NCI-H748 (cell line): ENCODE measurements at regions not wholly inside any gene's neighbourhood (a gene's known extent, or its start where the extent isn't known, plus 50 kb on each side); places are given as distances from the start of the nearest gene placed in this dataset.
A peak's percentile ranks its signal among the peaks of the same experiment; 100 is the strongest.
"Not testable (repeated sequence)": the region's sequence is repeated elsewhere in the genome, so short reads cannot be mapped to it uniquely, and the experiment has no call there.

Experiments used
- DNase-seq: peaks from one replicate; lab custom pipeline; 2025; ENCODE audit not compliant: unreplicated experiment; lab: John Stamatoyannopoulos, UW

- DNase-seq: no peak
Observed at GRCh38 chr4:151519728-151520415, 110.9 kb downstream of the FHIP1A start.

DNA sequence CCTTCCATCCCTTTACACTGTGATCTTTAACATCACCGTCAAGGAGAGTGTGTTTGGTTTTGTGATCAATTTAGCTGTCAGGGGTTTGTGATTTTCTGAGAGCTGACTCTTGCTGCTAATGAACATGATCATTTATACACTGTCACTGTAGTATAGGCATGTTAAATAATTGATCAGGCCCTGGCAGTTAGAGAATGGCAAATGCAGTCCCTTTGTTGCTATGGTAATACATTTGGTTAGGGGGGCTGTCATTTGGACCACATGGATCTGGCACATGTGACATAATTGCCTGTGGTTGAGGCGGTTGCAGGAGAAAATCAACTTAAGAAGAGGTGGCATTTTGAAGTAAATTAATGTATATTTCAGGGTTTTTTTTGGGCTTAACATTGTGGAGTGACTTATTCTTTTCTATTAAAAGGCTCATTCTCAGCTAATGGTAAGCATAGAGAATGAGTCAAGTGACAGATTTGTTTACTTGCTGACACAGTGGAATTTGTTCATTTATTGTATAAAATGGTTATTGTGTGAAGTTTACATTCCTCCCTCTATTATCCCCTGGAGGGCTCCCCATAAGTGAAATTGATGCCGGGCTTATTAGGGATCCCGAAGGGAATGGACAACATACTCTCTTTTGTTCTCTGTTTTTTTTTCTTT is 114.0 kb downstream of the FHIP1A start:
- no peak for DNase-seq

DNA sequence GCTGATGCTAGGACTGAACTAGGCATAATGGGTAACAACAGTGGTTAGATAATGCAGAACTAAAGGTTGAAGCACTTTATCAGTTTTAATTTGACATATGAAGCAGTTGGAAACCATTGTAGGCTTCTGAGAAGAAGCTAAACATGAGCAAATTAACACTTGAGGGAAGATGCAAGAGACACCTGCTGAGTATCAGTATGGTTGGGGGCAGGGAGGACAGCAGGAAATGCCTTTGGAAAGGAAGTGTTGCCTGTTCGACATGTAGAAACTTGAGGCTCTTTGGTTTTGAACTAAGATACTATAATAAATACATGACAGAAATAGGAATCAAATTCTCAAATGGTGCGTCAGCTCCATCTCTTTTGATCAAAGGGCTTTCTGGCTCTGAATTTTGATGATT is 115.6 kb downstream of the FHIP1A start:
- DNase-seq: no peak

DNA sequence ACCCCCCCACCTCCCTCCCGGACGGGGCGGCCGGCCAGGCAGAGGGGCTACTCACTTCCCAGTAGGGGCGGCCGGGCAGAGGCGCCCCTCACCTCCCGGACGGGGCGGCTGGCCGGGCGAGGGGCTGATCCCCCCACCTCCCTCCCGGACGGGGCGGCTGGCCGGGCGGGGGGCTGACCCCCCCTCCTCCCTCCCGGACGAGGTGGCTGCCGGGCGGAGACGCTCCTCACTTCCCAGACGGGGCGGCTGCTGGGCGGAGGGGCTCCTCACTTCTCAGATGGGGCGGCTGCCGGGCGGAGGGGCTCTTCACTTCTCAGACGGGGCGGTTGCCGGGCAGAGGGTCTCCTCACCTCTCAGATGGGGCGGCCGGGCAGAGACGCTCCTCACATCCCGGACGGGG is 117.5 kb downstream of the FHIP1A start:
- not testable (repeated sequence) for DNase-seq

DNA sequence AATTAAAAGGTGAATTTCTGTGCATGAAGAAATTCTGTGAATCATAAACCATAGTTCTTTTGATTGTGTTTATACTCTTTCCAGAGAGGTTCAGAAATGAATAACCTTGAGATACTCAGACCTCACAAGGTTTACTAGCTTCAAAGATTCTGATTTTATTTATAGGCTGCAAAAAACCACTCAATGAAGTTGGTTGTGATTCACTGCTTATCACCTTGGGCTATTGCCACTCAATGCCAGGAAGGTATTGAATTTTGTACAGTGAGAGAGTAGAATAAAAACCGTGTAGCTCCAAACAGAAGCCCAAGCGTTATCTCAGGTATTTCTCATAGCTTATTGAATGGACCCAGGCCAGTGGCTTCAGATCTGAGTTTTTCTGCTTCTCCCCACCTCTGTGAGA is 118.7 kb downstream of the FHIP1A start:
- no peak for DNase-seq

DNA sequence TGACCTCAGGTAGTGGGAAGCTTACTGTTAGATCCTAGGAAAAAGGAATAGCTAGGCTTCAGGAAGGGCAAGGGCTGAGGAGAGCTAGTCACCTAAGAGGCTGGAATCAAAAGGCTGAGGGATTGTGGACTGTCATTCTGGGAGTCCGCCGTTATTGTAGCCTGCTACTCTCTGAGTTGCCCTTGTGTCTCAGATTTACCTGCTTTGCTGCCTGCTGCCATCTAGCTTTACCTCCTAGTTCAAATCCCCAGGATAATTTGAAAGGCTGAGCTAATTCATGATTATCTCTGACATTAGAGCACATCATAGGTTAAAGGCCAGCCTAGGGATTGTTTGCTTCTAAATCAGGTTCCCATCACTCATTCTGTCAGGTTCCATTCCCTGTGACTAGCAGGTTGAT is 120.2 kb downstream of the FHIP1A start:
- DNase-seq: no peak

DNA sequence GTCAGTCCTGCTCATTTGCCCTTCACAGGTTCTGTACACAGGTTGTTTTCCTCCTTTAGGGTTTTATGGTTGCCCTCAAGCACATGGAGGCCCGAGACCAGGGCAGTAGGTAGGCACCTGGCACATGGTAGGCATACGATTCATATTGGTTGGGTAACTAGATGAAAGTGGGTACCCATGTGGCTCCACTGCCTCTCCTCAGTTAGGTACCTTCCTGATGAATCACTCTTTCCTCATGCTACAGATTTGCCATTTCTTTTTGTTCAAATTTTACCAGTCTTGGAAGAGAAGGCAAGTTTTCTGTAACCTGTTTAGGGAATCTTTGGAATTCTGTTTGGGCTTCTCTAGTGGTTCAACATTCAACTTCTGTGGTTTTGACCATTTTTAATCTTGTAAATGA is 121.3 kb downstream of the FHIP1A start:
- no peak for DNase-seq

DNA sequence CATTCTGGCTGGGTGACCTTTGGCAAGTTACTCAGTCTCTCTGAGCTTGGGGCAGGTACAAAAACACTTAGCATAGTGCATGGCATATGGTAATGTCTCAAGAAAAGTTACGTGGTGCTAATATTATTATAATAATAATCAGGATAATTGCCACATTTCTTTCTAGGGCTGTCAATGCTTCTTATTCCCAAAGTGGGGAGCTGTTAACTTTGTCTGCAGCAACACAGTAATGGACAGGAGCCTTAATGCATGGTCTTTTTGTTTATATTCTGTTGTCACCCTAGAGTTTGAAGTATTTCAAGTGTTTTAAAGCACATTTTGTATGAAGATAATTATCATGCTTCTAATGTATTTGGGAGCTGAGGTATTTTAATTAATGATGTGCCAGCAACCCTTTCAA is 121.8 kb downstream of the FHIP1A start:
- no peak for DNase-seq

- no peak for DNase-seq
Observed at GRCh38 chr4:151532001-151532708, 123.2 kb downstream of the FHIP1A start.

DNA sequence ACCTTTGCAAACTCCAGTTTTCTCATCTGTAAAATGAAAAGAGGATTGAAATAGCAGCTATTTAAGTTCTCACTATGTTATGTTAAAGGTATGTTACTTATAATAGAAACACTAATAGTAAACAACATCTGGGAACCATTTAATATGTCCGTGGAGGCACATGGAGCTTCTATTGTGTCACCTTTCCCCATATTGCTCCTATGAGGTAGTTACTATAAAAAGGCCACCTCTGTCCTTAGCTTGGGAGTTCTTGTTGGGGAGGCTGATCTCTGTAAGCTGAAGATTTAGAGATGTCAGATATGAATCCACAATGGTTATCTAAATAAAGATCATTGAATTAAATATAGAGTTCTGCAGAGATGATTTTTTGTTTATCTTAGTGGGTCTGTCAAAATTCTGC is 125.2 kb downstream of the FHIP1A start:
- no peak for DNase-seq

GRCh38 chr4:151535366-151535765 is 126.4 kb downstream of the FHIP1A start:
- DNase-seq: no peak

- DNase-seq: no peak
Observed at GRCh38 chr4:151537687-151538086, 128.7 kb downstream of the FHIP1A start.

DNA sequence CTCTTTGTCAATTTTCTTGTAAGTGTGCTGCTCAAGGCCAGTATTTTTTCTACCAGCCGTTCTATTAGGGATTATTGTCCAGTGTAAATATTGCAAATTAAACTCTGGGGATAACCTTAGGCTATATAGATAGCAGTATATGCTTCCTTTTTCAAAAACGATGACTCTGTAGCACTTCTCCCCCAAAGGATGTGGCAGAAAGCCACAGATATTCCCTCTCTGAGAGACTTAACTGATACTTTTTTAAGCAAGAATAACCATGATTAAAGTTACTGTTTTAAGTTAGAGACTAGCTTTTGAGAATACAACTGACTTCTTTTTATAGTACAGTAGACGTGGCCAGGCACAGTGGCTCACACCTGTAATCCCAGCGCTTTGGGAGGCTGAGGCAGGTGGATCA is 130.0 kb downstream of the FHIP1A start:
- DNase-seq: no peak

DNA sequence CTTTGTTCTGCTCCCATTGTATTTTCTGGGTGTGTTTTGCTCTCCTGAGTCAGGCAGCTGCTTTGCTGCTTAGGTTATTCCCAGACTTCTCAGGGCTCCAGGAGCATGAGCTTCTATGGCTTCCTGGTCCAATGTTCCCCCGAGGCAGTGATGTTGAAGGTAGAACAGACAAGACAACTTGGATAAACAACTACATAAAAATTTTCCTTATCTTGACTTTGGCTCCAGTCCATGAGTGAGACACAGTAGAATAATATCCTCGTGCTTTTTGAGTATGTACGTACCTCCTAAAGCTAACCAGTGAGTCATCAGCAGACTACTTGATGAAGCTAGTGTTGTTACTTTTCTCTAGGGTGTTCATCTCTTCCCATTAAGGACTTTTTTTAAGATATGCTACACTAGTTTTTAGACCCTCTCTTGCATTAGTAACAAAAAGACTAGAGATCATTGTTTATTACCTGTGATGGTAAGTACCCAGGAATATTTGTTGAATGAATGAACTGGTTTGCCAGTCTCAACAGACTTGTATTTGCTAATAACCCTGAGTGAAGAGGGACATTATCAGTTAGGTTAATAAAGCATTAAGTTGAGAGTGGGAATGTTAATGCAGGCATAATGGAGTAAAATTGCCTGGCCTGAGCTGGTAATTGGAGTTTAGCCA is 131.9 kb downstream of the FHIP1A start:
- DNase-seq: peak; percentile 83

DNA sequence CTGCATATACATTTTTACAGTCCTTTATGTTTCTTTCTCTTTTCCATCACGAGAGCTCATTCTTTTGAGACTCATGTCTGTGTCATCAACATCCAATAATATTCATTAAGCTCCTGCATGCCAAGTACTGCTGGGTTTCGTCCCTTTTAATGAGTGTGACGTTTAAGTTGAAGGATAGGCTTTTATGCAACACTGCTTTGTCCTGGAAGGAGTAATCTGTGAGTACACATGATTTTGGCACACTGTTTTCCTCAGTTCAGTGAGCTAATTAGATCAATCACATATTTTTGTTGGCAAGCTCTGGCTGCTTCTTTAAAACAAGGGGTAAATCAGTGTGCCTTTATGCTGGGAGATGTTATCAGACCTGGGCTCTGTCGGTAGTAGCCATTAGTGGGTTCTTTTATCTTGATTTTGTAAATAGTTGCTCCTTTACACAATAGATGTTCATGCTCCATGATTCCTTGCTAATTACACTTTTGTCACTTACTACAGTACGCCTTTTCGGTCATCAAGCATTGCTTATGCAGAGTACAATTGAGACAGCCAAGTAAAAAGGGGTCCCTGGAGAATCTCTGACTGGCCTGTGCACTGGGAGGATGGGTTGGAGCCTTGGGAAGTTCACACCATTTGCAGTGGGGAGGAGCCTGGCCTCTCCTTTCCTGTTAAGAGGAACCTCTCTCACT is 132.6 kb downstream of the FHIP1A start:
- DNase-seq: peak; percentile 93

GRCh38 chr4:151548708-151549107 is 139.7 kb downstream of the FHIP1A start:
- no peak for DNase-seq

- DNase-seq: not testable (repeated sequence)
Observed at GRCh38 chr4:151549378-151549777, 140.4 kb downstream of the FHIP1A start.

GRCh38 chr4:151553874-151554273 is 144.9 kb downstream of the FHIP1A start:
- peak; percentile 59 for DNase-seq

- no peak for DNase-seq
Observed at GRCh38 chr4:151555151-151555945, 146.4 kb downstream of the FHIP1A start.

GRCh38 chr4:151558496-151559113 is 149.6 kb downstream of the FHIP1A start:
- DNase-seq: no peak
